Endodermal cell (in vitro differentiated cells): ENCODE measurements at regions not wholly inside any gene's neighbourhood (a gene's known extent, or its start where the extent isn't known, plus 50 kb on each side); places are given as distances from the start of the nearest gene placed in this dataset.

Experiments used
- DNase-seq: peaks from one replicate; pipeline ENCODE4 v3.0.0-alpha.2; 2017
- H3K27ac ChIP-seq: 2 replicates; pipeline ENCODE4 v1.5.1; 2013; ENCODE audit warnings: mild to moderate bottlenecking, low read depth, low read length, moderate library complexity
- H3K27me3 ChIP-seq: 2 replicates; pipeline ENCODE4 v1.6.1; 2013; ENCODE audit warnings: mild to moderate bottlenecking, low read length, moderate library complexity; ENCODE audit not compliant: insufficient read depth, control insufficient read depth, poor library complexity, severe bottlenecking
- H3K36me3 ChIP-seq: 2 replicates; pipeline ENCODE4 v1.7.0; 2013; ENCODE audit warnings: mild to moderate bottlenecking, low read length, moderate library complexity; ENCODE audit not compliant: control insufficient read depth, insufficient read depth
- H3K4me1 ChIP-seq: one replicate; pipeline ENCODE4 v1.7.0; 2013; ENCODE audit warnings: low read length; ENCODE audit not compliant: control insufficient read depth, insufficient read depth
- H3K4me3 ChIP-seq: 2 replicates; pipeline ENCODE4 v1.5.1; 2013; ENCODE audit warnings: mild to moderate bottlenecking, low read length, moderate library complexity
- H3K9ac ChIP-seq: 2 replicates; pipeline ENCODE4 v1.6.1; 2013; ENCODE audit warnings: mild to moderate bottlenecking, low read length, moderate library complexity; ENCODE audit not compliant: poor library complexity, severe bottlenecking; ENCODE audit errors: extremely low read depth
- H3K9me3 ChIP-seq: 2 replicates; pipeline ENCODE4 v1.6.1; 2013; ENCODE audit warnings: mild to moderate bottlenecking, low read length, moderate library complexity; ENCODE audit not compliant: control insufficient read depth
- H3K27ac Mint-ChIP-seq: 2 replicates; pipeline ENCODE4 v1.8.0; 2020; ENCODE audit warnings: mixed read lengths
- H3K27me3 Mint-ChIP-seq: 2 replicates; pipeline ENCODE4 v1.8.0; 2021; ENCODE audit warnings: mild to moderate bottlenecking, mixed read lengths; ENCODE audit not compliant: insufficient read depth
- H3K36me3 Mint-ChIP-seq: 2 replicates; pipeline ENCODE4 v1.8.0; 2020; ENCODE audit warnings: low read depth, mixed read lengths
- H3K4me1 Mint-ChIP-seq: 2 replicates; pipeline ENCODE4 v1.8.0; 2020; ENCODE audit warnings: mixed read lengths
- H3K4me3 Mint-ChIP-seq: 2 replicates; pipeline ENCODE4 v1.8.0; 2020; ENCODE audit warnings: mild to moderate bottlenecking, moderate library complexity, mixed read lengths
- H3K9me3 Mint-ChIP-seq: 2 replicates; pipeline ENCODE4 v1.8.0; 2020; ENCODE audit warnings: mild to moderate bottlenecking, mixed read lengths
- CTCF ChIP-seq: fragments of 200-600 bp; sonication (generic); conservative IDR thresholded peaks from 2 replicates; pipeline ENCODE4 v1.5.0; 2021; ENCODE audit warnings: antibody characterized with exemption, mild to moderate bottlenecking
- WGBS, 2 experiments: methylation state at CpG; one replicate each; pipeline versions ENCODE4 v1.1.5 to v1.1.7; 2013; ENCODE audit warnings: missing lambda C conversion rate in 2 of 2, mixed read lengths in 1 of 2; ENCODE audit not compliant: insufficient coverage in 1 of 2, insufficient read length in 1 of 2; 5-methylcytosine and 5-hydroxymethylcytosine counted together

- Mint-ChIP-seq H3K36me3 (no peaks in the 10 kb centered on the region), H3K4me1 (peaks cover 11% of the 10 kb centered on the region), H3K27me3 (peaks cover 14% of the 10 kb centered on the region), H3K4me3 (no peak overlapping the region), H3K27ac (no peak overlapping the region), H3K9me3 (no peaks in the 10 kb centered on the region)
- Histone ChIP-seq H3K9ac (no peak overlapping the region), H3K4me3 (no peak overlapping the region), H3K27me3 (no peaks in the 10 kb centered on the region), H3K36me3 (no peaks in the 10 kb centered on the region), H3K27ac (no peak overlapping the region), H3K9me3 (no peaks in the 10 kb centered on the region), H3K4me1 (no peaks in the 10 kb centered on the region)
- TF ChIP-seq CTCF, result peak; percentile 41
- 40 to 45% methylated on average over 20 to 24 of the region's 24 CpGs for WGBS, 2 experiments
- DNase-seq, result peak; percentile 97
These were observed 219.1 kb upstream of the ZC3H12A start for GRCh38 chr1:37255136-37255795.

- no peak for DNase-seq
- Mint-ChIP-seq H3K36me3 (no peaks in the 10 kb centered on the region), H3K4me3 (no peak overlapping the region), H3K4me1 (peaks cover 11% of the 10 kb centered on the region), H3K9me3 (no peaks in the 10 kb centered on the region), H3K27ac (no peak overlapping the region), H3K27me3 (peaks cover 14% of the 10 kb centered on the region)
- Histone ChIP-seq H3K27ac (no peak overlapping the region), H3K27me3 (no peaks in the 10 kb centered on the region), H3K9ac (no peak overlapping the region), H3K36me3 (no peaks in the 10 kb centered on the region), H3K4me1 (no peaks in the 10 kb centered on the region), H3K9me3 (no peaks in the 10 kb centered on the region), H3K4me3 (no peak overlapping the region)
- WGBS, 2 experiments, result 13 to 22% methylated on average over 2 to 4 of the region's 5 CpGs
- no peak for TF ChIP-seq CTCF
These were observed 218.5 kb upstream of the ZC3H12A start for GRCh38 chr1:37255868-37256267.

- no peak for DNase-seq
- H3K9ac ChIP-seq, result no peak overlapping the region
- TF ChIP-seq CTCF, result no peak
- Mint-ChIP-seq H3K27ac (no peak overlapping the region), H3K4me1 (peaks cover 19% of the 10 kb centered on the region), H3K36me3 (no peaks in the 10 kb centered on the region), H3K4me3 (no peak overlapping the region), H3K27me3 (peaks cover 14% of the 10 kb centered on the region), H3K9me3 (no peaks in the 10 kb centered on the region)
- no peak overlapping the region for H3K27ac ChIP-seq
- no peaks in the 10 kb centered on the region for H3K9me3 ChIP-seq
- H3K27me3 ChIP-seq, result no peaks in the 10 kb centered on the region
- no peak overlapping the region for H3K4me3 ChIP-seq
- no peaks in the 10 kb centered on the region for H3K4me1 ChIP-seq
- no peaks in the 10 kb centered on the region for H3K36me3 ChIP-seq
These were observed 216.7 kb upstream of the ZC3H12A start for GRCh38 chr1:37257646-37258045.
